ENCODE measurements at regions not wholly inside any gene's neighbourhood (a gene's known extent, or its start where the extent isn't known, plus 50 kb on each side); places are given as distances from the start of the nearest gene placed in this dataset.

- no peak for DNase-seq (ENCODE audit: low read depth)
Measured at GRCh38 chr4:141403782-141404181, 183.1 kb downstream of the ZNF330 start.

GRCh38 chr4:141406237-141406636 is 185.5 kb downstream of the ZNF330 start:
- no peak for DNase-seq (ENCODE audit: low read depth)

GRCh38 chr4:141409556-141409955 is 188.9 kb downstream of the ZNF330 start:
- no peak for DNase-seq (ENCODE audit: low read depth)

- DNase-seq (ENCODE audit: low read depth), result no peak
Measured at GRCh38 chr4:141410839-141411238, 190.1 kb downstream of the ZNF330 start.

- no peak for DNase-seq (ENCODE audit: low read depth)
Measured at GRCh38 chr4:141411936-141412335, 191.2 kb downstream of the ZNF330 start.

- no peak for DNase-seq (ENCODE audit: low read depth)
Measured at GRCh38 chr4:141413366-141413765, 192.7 kb downstream of the ZNF330 start.

- no peak for DNase-seq (ENCODE audit: low read depth)
Measured at GRCh38 chr4:141415651-141416050, 195.0 kb downstream of the ZNF330 start.

GRCh38 chr4:141416219-141416618 is 195.5 kb downstream of the ZNF330 start:
- no peak for DNase-seq (ENCODE audit: low read depth)

GRCh38 chr4:141416677-141417363 is 196.1 kb downstream of the ZNF330 start:
- DNase-seq (ENCODE audit: low read depth), result no peak

GRCh38 chr4:141417387-141417786 is 196.7 kb downstream of the ZNF330 start:
- no peak for DNase-seq (ENCODE audit: low read depth)

- DNase-seq (ENCODE audit: low read depth), result no peak
Measured at GRCh38 chr4:141425124-141425523, 204.4 kb downstream of the ZNF330 start.

GRCh38 chr4:141427726-141428296 is 207.1 kb downstream of the ZNF330 start:
- no peak for DNase-seq (ENCODE audit: low read depth)

- no peak for DNase-seq (ENCODE audit: low read depth)
Measured at GRCh38 chr4:141429933-141430332, 206.4 kb upstream of the IL15 start.

- no peak for DNase-seq (ENCODE audit: low read depth)
Measured at GRCh38 chr4:141430686-141431085, 205.7 kb upstream of the IL15 start.

GRCh38 chr4:141432000-141432712 is 204.2 kb upstream of the IL15 start:
- DNase-seq (ENCODE audit: low read depth), result no peak

GRCh38 chr4:141435446-141436225 is 200.7 kb upstream of the IL15 start:
- no peak for DNase-seq (ENCODE audit: low read depth)

- no peak for DNase-seq (ENCODE audit: low read depth)
Measured at GRCh38 chr4:141439223-141439622, 197.2 kb upstream of the IL15 start.

GRCh38 chr4:141447761-141448160 is 188.6 kb upstream of the IL15 start:
- DNase-seq (ENCODE audit: low read depth), result no peak

- no peak for DNase-seq (ENCODE audit: low read depth)
Measured at GRCh38 chr4:141448490-141448889, 187.9 kb upstream of the IL15 start.

GRCh38 chr4:141449927-141450326 is 186.5 kb upstream of the IL15 start:
- DNase-seq (ENCODE audit: low read depth), result no peak

GRCh38 chr4:141455651-141456050 is 180.7 kb upstream of the IL15 start:
- no peak for DNase-seq (ENCODE audit: low read depth)

GRCh38 chr4:141457653-141458052 is 178.7 kb upstream of the IL15 start:
- DNase-seq (ENCODE audit: low read depth), result no peak

- no peak for DNase-seq (ENCODE audit: low read depth)
Measured at GRCh38 chr4:141458501-141458900, 177.9 kb upstream of the IL15 start.

All from stimulated activated CD8-positive, alpha-beta memory T cell treated with anti-CD3 and anti-CD28 coated beads, Interleukin-12 subunit alpha, Interleukin-12 subunit beta, amount 100 ng/mL, for 1 hour (primary cell).